ENCODE measurements at regions not wholly inside any gene's neighbourhood (a gene's known extent, or its start where the extent isn't known, plus 50 kb on each side); places are given as distances from the start of the nearest gene placed in this dataset.

DNA sequence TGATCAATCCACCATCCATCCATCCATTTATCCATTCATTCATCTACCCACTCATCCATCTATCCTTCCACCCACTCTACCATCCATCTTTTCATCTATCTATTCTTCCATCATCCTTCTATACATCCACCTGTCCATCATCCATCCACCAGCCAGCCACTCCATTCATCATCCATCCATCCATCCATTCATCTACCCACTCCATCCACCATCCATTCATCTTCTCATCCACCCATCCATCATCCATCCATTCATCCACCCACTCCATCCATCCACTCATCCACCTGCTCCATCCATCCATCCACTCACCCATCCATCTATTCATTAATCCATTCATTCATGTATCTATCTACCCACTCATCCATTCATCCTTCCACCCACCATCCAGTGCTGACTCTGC, 127.9 kb upstream of the TMPRSS2 start:
- TF ChIP-seq POLR2AphosphoS5 (IDR thresholded peaks at IDR 0.05) (no peak), POLR2A (IDR thresholded peaks at IDR 0.05) (no peak)
- TF ChIP-seq, protein P1, sequence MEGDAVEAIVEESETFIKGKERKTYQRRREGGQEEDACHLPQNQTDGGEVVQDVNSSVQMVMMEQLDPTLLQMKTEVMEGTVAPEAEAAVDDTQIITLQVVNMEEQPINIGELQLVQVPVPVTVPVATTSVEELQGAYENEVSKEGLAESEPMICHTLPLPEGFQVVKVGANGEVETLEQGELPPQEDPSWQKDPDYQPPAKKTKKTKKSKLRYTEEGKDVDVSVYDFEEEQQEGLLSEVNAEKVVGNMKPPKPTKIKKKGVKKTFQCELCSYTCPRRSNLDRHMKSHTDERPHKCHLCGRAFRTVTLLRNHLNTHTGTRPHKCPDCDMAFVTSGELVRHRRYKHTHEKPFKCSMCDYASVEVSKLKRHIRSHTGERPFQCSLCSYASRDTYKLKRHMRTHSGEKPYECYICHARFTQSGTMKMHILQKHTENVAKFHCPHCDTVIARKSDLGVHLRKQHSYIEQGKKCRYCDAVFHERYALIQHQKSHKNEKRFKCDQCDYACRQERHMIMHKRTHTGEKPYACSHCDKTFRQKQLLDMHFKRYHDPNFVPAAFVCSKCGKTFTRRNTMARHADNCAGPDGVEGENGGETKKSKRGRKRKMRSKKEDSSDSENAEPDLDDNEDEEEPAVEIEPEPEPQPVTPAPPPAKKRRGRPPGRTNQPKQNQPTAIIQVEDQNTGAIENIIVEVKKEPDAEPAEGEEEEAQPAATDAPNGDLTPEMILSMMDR (IDR thresholded peaks at IDR 0.05), result no peak
